WTC11 (cell line): ENCODE measurements at regions not wholly inside any gene's neighbourhood (a gene's known extent, or its start where the extent isn't known, plus 50 kb on each side); places are given as distances from the start of the nearest gene placed in this dataset.

ENCODE experiments used
- ATF1 ChIP-seq: sonication (generic); formaldehyde crosslinking; IDR thresholded peaks from 2 replicates; pipeline ENCODE4 v1.8.1; 2023; ENCODE audit warnings: mild to moderate bottlenecking, moderate library complexity, missing genetic modification reagents
- FOXP1 ChIP-seq: sonication (generic); formaldehyde crosslinking; IDR thresholded peaks from 2 replicates; pipeline ENCODE4 v1.8.0; 2022; ENCODE audit warnings: missing genetic modification reagents, mild to moderate bottlenecking, moderate library complexity, borderline replicate concordance
- GRHL2 ChIP-seq: fragments of 250-450 bp; sonication (Bioruptor Pico); IDR thresholded peaks from 2 replicates; pipeline ENCODE4 v1.8.0; 2022; ENCODE audit warnings: mild to moderate bottlenecking, moderate library complexity; ENCODE audit not compliant: insufficient replicate concordance, severe bottlenecking
- IRF2 ChIP-seq: sonication (generic); formaldehyde crosslinking; IDR thresholded peaks from 2 replicates; pipeline ENCODE4 v1.8.0; 2022; ENCODE audit warnings: low read depth, missing genetic modification reagents, borderline replicate concordance
- KAT7 ChIP-seq: sonication (generic); formaldehyde crosslinking; IDR thresholded peaks from 2 replicates; pipeline ENCODE4 v1.8.1; 2023; ENCODE audit warnings: missing genetic modification reagents, mild to moderate bottlenecking, borderline replicate concordance
- NFATC4 ChIP-seq: fragments of 250-450 bp; sonication (Bioruptor Pico); IDR thresholded peaks from 2 replicates; pipeline ENCODE4 v1.9.0; 2021; ENCODE audit warnings: mild to moderate bottlenecking
- RELA ChIP-seq: sonication (generic); formaldehyde crosslinking; IDR thresholded peaks from 2 replicates; pipeline ENCODE4 v1.8.1; 2022; ENCODE audit warnings: missing genetic modification reagents, mild to moderate bottlenecking, borderline replicate concordance
- RORB ChIP-seq: fragments of 250-450 bp; sonication (Bioruptor Pico); IDR thresholded peaks from 2 replicates; pipeline ENCODE4 v1.9.0; 2021; ENCODE audit warnings: mild to moderate bottlenecking
- SMAD3 ChIP-seq: sonication (generic); formaldehyde crosslinking; IDR thresholded peaks from 2 replicates; pipeline ENCODE4 v1.8.0; 2022; ENCODE audit warnings: missing genetic modification reagents, mild to moderate bottlenecking, borderline replicate concordance
- ZNF232 ChIP-seq: sonication (generic); formaldehyde crosslinking; IDR thresholded peaks from 2 replicates; pipeline ENCODE4 v1.8.0; 2022; ENCODE audit warnings: mild to moderate bottlenecking, missing genetic modification reagents
- ZNF263 ChIP-seq: sonication (generic); formaldehyde crosslinking; IDR thresholded peaks from 2 replicates; pipeline ENCODE4 v1.8.1; 2022; ENCODE audit warnings: low read depth, mild to moderate bottlenecking, moderate library complexity, missing genetic modification reagents
- ZNF317 ChIP-seq: sonication (generic); formaldehyde crosslinking; IDR thresholded peaks from 2 replicates; pipeline ENCODE4 v1.8.1; 2023; ENCODE audit warnings: low read depth, mild to moderate bottlenecking, moderate library complexity, missing genetic modification reagents, borderline replicate concordance
- ZNF396 ChIP-seq: fragments of 250-450 bp; sonication (Bioruptor Pico); IDR thresholded peaks from 2 replicates; pipeline ENCODE4 v1.8.0; 2021; ENCODE audit warnings: mild to moderate bottlenecking, moderate library complexity, borderline replicate concordance
- ZNF416 ChIP-seq: fragments of 250-450 bp; sonication (Bioruptor Pico); IDR thresholded peaks from 2 replicates; pipeline ENCODE4 v1.9.0; 2021; ENCODE audit warnings: mild to moderate bottlenecking, inconsistent platforms
- TF ChIP-seq, protein P1 (sequence below): sonication (generic); formaldehyde crosslinking; IDR thresholded peaks from 2 replicates; pipeline ENCODE4 v1.8.1; 2023; ENCODE audit warnings: mild to moderate bottlenecking, missing genetic modification reagents, moderate library complexity
- TF ChIP-seq, protein P2 (sequence below): fragments of 250-450 bp; sonication (Bioruptor Pico); IDR thresholded peaks from 2 replicates; pipeline ENCODE4 v1.9.0; 2021; ENCODE audit warnings: mild to moderate bottlenecking, borderline replicate concordance
- TF ChIP-seq, protein P3 (sequence below): sonication (generic); formaldehyde crosslinking; IDR thresholded peaks from 2 replicates; pipeline ENCODE4 v1.8.1; 2023; ENCODE audit warnings: mild to moderate bottlenecking, missing genetic modification reagents, moderate library complexity
- TF ChIP-seq, protein P4 (sequence below): sonication (generic); formaldehyde crosslinking; IDR thresholded peaks from 2 replicates; pipeline ENCODE4 v1.8.1; 2022; ENCODE audit warnings: low read depth, missing genetic modification reagents, borderline replicate concordance
- TF ChIP-seq, protein P5 (sequence below): sonication (generic); formaldehyde crosslinking; conservative IDR thresholded peaks from 2 replicates; pipeline ENCODE4 v1.8.1; 2022; ENCODE audit warnings: mild to moderate bottlenecking, missing genetic modification reagents
- TF ChIP-seq, protein P6 (sequence below): sonication (generic); formaldehyde crosslinking; IDR thresholded peaks from 2 replicates; pipeline ENCODE4 v1.8.1; 2023; ENCODE audit warnings: mild to moderate bottlenecking, missing genetic modification reagents

DNA sequence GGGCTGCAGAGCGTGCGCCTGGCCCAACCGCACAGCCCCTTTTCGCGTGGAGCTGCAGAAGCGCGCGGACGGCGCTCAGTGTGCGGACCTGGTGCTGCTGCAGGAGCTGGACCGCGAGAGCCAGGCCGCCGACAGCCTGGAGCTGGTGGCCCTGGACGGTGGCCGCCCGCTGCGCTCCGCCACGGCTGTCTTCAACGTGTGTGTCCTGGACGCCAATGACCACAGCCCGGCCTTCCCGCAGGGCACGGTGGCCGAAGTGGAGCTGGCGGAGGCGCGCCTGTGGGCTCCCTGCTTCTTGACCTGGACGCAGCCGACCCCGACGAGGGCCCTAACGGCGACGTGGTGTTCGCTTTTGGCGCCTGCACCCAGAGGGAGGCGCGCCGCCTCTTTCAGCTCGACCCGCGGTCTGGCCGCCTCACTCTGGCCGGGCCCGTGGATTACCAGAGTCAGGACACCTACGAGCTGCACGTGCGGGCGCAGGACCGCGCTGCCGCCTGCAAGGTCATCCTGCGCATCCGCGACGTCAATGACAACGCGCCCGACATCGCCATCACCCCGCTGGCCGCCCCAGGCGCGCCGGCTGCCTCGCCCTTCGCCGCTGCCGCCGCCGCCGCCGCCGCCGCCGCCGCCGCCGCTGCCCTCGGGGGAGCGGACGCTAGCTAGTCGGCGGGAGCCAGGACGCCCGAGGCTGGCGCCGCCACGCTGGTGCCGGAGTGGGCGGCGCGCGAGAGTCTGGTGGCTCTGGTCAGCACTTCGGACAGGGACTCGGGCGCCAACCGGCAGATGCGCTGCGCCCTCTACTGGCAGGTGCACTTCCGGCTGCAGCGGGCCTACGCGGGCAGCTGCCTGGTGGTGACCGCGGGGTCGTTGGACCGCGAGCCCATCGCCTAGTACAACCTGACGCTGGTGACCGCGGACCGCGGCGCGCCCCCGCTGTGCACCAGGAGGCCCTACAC lies 172.2 kb downstream of the OLFM4 start (continued):
- TF ChIP-seq, protein P1, sequence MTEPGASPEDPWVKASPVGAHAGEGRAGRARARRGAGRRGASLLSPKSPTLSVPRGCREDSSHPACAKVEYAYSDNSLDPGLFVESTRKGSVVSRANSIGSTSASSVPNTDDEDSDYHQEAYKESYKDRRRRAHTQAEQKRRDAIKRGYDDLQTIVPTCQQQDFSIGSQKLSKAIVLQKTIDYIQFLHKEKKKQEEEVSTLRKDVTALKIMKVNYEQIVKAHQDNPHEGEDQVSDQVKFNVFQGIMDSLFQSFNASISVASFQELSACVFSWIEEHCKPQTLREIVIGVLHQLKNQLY (CRISPR knock-in tag): no peak; the same call in 1 of the 2 replicates
- TF ChIP-seq RELA (CRISPR knock-in tag) (peak; percentile 74; the same call in 1 of the 2 replicates), SMAD3 (peak; percentile 89), NFATC4 (no peak), ZNF317 (CRISPR knock-in tag) (peak; percentile 15; the same call in 1 of the 2 replicates), ZNF396 (CRISPR knock-in tag) (no peak), RORB (CRISPR knock-in tag) (no peak), GRHL2 (no peak), ZNF232 (peak; percentile 82), ATF1 (CRISPR knock-in tag) (no peak), ZNF263 (CRISPR knock-in tag) (no peak; the same call in 1 of the 2 replicates), KAT7 (CRISPR knock-in tag) (0 out of 2 replicates have a peak, but pooled peaks have one; percentile 83), ZNF416 (CRISPR knock-in tag) (0 out of 2 replicates have a peak, but pooled peaks have one; percentile 74), IRF2 (no peak), FOXP1 (peak; percentile 94)
- TF ChIP-seq, protein P2, sequence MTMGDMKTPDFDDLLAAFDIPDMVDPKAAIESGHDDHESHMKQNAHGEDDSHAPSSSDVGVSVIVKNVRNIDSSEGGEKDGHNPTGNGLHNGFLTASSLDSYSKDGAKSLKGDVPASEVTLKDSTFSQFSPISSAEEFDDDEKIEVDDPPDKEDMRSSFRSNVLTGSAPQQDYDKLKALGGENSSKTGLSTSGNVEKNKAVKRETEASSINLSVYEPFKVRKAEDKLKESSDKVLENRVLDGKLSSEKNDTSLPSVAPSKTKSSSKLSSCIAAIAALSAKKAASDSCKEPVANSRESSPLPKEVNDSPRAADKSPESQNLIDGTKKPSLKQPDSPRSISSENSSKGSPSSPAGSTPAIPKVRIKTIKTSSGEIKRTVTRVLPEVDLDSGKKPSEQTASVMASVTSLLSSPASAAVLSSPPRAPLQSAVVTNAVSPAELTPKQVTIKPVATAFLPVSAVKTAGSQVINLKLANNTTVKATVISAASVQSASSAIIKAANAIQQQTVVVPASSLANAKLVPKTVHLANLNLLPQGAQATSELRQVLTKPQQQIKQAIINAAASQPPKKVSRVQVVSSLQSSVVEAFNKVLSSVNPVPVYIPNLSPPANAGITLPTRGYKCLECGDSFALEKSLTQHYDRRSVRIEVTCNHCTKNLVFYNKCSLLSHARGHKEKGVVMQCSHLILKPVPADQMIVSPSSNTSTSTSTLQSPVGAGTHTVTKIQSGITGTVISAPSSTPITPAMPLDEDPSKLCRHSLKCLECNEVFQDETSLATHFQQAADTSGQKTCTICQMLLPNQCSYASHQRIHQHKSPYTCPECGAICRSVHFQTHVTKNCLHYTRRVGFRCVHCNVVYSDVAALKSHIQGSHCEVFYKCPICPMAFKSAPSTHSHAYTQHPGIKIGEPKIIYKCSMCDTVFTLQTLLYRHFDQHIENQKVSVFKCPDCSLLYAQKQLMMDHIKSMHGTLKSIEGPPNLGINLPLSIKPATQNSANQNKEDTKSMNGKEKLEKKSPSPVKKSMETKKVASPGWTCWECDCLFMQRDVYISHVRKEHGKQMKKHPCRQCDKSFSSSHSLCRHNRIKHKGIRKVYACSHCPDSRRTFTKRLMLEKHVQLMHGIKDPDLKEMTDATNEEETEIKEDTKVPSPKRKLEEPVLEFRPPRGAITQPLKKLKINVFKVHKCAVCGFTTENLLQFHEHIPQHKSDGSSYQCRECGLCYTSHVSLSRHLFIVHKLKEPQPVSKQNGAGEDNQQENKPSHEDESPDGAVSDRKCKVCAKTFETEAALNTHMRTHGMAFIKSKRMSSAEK (CRISPR knock-in tag): no peak
- TF ChIP-seq, protein P3, sequence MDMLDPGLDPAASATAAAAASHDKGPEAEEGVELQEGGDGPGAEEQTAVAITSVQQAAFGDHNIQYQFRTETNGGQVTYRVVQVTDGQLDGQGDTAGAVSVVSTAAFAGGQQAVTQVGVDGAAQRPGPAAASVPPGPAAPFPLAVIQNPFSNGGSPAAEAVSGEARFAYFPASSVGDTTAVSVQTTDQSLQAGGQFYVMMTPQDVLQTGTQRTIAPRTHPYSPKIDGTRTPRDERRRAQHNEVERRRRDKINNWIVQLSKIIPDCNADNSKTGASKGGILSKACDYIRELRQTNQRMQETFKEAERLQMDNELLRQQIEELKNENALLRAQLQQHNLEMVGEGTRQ: peak; percentile 49; the same call in 1 of the 2 replicates
- TF ChIP-seq, protein P4, sequence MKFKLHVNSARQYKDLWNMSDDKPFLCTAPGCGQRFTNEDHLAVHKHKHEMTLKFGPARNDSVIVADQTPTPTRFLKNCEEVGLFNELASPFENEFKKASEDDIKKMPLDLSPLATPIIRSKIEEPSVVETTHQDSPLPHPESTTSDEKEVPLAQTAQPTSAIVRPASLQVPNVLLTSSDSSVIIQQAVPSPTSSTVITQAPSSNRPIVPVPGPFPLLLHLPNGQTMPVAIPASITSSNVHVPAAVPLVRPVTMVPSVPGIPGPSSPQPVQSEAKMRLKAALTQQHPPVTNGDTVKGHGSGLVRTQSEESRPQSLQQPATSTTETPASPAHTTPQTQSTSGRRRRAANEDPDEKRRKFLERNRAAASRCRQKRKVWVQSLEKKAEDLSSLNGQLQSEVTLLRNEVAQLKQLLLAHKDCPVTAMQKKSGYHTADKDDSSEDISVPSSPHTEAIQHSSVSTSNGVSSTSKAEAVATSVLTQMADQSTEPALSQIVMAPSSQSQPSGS (CRISPR knock-in tag): no peak; the same call in 1 of the 2 replicates
- TF ChIP-seq, protein P5, sequence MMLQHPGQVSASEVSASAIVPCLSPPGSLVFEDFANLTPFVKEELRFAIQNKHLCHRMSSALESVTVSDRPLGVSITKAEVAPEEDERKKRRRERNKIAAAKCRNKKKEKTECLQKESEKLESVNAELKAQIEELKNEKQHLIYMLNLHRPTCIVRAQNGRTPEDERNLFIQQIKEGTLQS: no peak
- TF ChIP-seq, protein P6, sequence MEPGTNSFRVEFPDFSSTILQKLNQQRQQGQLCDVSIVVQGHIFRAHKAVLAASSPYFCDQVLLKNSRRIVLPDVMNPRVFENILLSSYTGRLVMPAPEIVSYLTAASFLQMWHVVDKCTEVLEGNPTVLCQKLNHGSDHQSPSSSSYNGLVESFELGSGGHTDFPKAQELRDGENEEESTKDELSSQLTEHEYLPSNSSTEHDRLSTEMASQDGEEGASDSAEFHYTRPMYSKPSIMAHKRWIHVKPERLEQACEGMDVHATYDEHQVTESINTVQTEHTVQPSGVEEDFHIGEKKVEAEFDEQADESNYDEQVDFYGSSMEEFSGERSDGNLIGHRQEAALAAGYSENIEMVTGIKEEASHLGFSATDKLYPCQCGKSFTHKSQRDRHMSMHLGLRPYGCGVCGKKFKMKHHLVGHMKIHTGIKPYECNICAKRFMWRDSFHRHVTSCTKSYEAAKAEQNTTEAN: peak; percentile 90; the same call in 1 of the 2 replicates
